NOMO-1 (cell line): ENCODE measurements at regions not wholly inside any gene's neighbourhood (a gene's known extent, or its start where the extent isn't known, plus 50 kb on each side); places are given as distances from the start of the nearest gene placed in this dataset.
"Not testable (repeated sequence)": the region's sequence is repeated elsewhere in the genome, so short reads cannot be mapped to it uniquely, and the experiment has no call there.

Experiments
- DNase-seq, 2 experiments: peaks; one replicate each; lab custom pipeline; 2025; ENCODE audit not compliant: unreplicated experiment in 2 of 2; lab: John Stamatoyannopoulos, UW

DNA sequence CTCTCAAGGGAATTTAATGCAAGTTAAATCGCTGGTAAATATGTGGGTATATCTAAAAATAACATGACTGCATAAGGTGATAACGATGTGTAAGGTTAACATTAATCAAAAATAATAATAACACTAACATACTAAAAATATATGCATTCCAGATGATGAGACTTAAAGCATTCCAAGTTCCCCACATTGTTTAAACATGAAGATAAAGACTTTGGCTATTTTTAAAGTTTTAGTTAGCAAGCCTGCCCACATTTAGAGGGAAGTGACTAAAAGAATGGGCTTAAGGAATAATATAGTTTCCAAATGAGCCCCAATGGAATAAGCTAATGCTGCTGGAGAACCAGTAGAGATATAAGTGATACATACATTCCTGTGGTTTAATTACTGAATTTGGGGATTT lies 941.3 kb downstream of the TBC1D32 start:
- no peak for DNase-seq

DNA sequence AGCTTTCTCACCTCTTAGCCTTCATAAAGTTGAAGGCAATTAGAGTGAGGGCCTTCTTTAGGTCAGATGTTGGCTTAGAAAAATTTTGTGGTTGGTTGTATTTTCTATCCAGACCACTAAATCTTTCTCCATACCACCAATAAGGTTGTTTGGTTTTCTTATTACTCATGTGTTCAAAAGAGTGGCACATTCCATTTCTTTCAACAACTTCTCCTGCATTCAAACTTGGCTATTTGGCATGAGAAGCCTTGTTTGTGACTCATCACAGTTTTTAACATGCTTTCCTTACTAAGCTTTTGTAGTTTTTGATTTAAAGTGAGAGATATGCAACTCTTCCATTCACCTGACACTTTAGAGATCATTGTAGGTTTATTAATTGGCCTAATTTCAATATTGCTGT lies 949.6 kb downstream of the TBC1D32 start:
- DNase-seq = no peak

DNA sequence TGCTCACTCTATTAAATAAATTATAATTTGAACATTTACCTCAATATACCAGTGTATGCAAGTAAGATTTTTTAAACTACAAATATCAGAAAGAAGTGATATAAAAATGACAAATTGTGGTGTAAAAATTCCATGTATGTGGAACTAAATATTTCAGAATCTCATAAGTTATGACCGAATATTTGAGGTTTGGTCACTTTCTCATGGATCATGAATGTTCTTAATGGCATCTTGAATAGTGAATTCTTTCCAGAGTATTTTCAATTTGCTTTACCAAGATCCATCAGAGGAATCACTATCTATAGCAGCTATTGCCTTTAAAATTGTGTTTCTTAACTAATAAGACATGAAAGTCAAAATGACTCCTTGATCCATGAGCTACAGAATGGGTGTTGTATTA lies 950.6 kb downstream of the TBC1D32 start:
- DNase-seq = no peak

DNA sequence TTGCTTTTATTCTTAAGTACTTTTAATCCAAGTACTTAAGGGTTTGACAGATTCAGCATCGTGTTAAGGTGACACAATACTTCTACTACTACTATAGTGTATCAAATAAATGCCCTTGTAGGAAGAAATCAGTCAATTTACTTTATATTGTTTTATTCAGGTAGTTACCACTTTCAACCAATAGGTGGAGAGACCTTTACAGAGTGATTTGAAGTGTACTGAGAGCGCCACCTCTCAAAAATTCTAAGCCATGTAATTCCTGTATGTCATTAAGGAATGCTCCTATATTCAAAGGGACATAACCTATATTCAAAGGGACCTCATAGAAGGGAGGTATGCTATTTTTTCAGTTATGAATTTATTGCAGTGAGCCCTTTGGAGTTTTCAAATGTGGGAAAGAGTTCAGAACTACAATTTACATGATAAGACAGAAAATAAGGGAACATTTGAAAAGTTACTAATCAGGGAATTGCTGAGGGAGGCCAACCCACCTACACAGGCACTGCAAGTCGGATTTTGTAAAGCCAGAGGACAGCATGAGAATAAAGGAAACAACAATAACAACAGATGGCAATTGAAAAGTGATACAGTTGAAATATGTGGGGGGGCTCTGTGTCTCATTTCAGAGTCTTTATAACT lies 955.6 kb downstream of the TBC1D32 start:
- DNase-seq = peak in 1 of 2 experiments; percentile 18

DNA sequence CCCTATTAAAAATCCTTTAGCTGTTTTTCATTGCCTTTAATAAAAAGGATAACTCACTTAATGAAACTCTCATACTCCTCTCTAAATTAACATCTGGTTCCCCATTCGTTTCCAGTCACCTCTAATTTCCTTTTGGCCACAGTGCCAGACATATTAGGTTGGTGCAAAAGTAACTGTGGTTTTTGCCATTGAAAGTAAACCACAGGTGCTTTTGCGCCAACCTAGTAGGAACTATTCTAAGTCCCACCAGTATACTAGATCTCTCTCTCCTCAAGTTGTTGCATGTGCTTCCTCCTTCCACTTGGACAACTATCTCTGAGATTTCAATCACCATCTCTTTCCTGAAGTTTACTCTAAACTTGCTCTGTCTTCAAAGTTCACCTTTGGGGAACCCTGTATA lies 961.1 kb downstream of the TBC1D32 start:
- no peak for DNase-seq

DNA sequence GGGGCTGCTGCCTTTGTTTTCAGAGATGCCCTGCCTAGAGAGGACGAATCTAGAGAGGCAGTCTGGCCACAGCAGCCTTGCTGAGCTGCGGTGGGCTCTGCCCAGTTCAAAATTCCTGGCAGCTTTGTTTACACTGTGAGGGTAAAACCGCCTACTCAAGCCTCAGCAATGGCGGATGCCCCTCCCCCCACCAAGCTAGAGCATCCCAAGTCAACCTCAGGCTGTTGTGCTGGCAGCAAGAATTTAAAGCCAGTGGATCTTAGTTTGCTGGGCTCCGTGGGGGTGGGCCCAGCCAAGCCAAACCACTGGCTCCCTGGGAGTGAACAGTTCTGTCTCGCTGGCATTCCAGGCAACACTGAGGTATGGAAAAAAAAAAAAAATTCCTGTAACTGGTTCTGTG lies 970.9 kb downstream of the TBC1D32 start:
- no peak for DNase-seq

DNA sequence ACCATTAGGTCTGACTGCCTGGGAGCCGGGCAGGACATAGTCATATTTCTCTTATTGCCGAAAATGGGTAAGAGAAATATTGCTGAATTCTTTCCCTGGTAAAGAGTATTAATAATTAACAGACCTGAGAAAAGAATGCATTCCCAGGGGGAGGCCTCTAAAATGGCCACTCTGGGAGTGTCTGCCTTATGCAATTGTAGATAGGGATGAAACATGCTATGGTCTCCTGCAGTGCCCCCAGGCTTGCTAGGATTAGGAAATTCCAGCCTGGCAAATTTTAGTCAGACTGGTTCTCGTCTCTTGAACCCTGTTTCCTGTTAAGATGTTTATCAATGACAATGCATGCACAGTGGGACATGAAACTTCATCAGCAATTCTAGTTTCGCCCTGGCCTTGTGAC lies 975.7 kb downstream of the TBC1D32 start:
- not testable (repeated sequence) for DNase-seq

DNA sequence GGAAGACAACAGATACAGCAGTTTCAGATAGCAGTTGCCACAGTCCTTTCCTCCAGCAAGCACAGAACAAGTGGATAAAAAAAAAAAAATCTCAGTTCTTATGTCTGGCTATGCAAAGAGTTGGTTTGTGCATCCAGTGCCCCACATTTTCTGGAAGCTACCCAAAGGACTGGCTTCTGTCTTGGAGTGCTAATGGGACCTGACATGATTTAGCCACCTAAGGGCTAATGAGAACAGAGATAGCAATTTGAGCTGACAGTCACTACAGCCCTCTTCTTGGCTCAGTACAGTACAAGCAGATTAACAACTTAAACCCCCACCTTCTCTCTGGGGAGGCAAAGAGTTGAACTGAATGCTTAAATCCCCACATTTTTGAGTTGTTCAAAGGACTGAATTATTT lies 976.8 kb downstream of the TBC1D32 start:
- DNase-seq = no peak

DNA sequence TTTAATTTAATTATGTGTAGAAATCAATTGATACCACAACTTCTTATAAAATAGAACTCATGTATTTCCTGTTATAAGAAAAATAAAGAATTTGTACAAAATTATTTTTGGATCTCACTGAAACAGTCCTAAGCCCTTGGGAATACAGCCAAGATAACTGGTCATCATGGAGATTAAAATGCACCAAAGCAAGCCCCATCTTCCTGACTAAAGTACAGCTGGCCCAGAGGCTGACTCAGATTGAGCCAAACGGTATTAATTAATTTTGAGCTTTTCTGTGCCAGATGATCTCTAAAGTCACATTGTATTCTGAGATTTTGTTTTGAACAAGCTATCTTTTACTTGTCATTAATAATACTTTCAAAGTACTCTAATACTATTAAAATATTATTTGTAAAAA lies 978.5 kb downstream of the TBC1D32 start:
- no peak for DNase-seq

DNA sequence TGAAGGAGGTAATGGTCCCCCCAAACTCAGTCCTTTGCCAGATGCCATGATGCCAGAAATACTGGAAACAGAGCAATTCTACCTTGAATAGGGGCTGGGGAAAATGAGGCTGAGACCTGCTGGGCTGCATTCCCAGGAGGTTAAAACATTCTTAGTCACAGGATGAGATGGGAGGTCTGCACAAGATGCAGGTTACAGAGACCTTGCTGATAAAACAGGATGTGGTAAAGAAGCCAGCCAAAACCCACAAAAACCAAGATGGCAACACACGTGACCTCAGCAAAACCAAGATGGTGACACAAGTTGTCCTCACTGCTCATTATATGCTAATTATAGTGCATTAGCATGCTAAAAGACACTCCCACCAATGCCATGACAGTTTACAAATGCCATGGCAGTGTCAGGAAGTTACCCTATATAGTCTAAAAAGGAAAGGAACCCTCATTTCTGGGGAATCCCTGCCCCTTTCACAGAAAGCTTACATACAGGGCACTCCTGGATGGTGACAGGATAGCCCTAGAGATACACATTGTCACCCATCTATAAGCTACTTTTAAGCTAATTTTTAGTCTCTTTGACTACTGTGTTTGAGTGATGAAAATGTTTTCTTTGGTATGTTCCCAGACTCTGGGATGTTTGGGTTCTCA lies 979.7 kb downstream of the TBC1D32 start:
- no peak for DNase-seq

DNA sequence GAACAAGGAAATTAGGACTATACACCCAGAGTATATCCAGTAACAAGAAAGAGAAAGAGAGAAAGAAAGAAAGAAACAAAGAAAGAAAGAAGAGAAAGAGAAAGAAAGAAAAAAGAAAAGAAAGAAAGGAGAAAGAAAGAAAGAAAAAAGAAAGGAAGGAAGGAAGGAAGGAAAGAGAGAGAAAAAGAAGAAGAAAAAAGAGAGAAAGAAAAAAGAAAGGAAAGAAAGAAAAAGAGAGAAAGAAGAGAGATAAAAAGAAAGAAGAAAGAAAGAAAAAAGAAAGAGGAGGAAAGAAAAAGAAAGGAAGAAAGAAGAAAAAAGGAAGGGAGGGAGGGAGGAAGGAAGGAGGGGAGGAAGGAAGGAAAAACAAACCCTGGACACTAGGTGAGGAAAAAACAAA lies 981.8 kb downstream of the TBC1D32 start:
- no peak for DNase-seq

DNA sequence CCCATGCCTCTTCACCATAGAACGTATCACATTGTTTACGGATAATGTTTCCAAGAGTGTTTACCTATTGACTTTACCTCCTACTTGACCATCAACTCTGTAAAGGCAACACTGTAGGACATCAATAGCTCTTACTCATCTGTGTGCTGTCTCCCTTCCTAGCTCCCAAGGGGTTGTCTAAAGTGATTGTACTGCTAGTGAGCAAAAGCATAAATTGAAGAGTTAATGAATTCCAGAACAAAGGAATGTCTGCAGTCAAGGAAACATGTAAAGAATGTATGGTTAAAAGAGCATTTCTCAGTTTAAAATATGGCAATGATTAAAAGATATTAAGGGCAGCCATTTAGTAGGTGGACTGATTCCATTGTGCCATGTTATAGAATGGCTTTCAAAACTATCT lies 985.4 kb downstream of the TBC1D32 start:
- DNase-seq = no peak

DNA sequence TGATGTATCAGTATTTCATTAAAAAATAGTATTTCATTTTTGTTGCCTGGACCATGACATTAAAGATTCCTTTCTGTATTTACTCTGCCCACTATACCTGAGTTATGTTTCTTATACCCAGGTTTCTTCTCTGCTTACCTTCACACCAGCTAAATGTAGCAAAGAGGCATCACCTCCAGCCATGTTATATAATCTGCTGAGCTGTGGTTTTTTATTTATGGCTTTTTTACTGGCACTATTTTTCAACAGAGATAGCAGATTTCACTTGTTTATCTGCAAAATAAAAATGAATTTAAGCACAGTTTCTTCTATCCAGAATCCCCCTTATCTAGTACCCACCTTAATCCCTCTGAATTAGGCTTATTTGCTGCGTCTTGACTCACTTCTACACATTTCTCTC lies 979.0 kb upstream of the MAN1A1 start:
- no peak for DNase-seq

DNA sequence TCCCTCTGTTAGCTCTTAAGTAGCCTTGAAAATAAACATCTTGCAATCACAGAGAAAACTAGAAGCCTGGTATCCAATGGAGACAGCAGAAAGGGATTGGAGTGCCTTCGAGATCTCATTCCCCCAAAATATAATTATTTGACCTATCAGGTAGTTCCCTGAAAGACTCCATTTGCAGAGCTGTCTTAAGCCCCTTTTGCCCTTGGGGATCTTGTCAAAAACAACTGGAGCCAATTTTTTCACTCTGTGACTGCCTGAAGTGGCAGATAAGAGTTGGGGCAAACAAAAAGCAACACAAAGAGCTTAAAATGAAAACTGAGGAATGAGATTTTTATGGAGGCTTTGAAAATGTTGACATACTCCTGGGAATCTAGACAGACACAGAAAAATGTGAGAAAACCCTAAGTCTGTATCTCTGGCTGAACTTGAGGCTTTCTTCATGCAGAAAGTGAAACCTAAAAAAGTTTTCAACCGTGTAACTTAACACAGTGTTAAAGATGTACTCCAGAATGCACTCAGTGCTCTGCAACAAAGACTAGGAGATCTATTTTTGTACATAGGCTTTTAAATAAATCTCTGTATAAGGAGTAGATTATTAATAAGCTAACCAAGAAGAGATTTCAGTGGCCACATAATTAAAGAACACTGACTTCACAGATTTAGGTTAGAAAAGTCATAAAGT lies 971.1 kb upstream of the MAN1A1 start:
- DNase-seq = no peak

DNA sequence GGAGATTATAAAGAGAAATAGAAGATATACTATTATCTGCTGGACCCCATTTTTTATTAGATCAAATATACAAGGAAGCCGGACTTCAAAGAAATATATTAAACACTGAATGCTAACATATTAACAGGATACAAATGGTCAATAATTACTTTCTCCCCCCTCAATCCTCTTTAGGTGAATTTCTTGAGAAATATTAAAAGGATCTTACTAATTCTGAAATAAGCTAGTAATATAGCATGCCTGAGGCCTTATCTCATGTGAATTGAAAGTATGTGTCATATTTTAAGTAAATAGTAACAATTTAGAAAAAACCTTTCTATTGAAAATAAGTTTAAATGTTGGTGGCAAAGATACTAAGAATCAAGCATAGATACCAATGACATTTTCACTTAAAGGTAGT lies 954.7 kb upstream of the MAN1A1 start:
- DNase-seq = no peak

DNA sequence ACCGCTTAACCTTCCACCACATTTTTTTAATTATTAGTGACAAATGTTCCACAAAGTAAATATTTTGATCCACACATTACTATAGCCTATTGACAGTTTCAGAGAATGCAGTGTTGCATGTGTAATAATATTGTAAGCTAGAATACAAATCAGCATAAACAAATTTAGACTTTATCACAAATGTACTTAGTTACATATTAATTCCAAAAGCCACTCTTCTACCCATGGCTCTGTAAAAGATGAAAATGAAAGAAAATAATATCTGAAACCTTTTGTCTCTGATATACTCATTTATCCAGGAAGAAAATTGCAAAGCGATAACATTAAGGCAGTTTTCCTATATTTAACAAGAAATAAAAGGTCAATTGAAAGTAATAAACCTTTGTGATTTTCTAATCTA lies 954.0 kb upstream of the MAN1A1 start:
- no peak for DNase-seq

DNA sequence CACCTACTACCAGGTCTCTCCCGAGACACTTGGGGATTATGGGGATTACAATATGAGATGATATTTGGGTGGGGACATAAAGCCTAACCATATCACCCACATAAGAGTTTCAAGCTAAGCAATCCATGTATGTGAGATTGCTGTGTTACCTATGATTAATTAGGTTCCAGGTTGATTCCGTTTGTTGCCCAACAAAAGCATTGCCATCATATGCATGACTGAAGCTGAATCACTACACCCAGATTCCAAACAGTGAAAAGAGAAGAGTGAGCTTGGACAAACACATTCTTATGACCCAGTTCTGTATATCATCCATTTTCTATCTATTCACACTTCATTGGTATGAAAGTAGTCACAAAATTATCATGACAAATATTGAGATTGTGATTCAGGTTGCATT lies 952.5 kb upstream of the MAN1A1 start:
- no peak for DNase-seq

DNA sequence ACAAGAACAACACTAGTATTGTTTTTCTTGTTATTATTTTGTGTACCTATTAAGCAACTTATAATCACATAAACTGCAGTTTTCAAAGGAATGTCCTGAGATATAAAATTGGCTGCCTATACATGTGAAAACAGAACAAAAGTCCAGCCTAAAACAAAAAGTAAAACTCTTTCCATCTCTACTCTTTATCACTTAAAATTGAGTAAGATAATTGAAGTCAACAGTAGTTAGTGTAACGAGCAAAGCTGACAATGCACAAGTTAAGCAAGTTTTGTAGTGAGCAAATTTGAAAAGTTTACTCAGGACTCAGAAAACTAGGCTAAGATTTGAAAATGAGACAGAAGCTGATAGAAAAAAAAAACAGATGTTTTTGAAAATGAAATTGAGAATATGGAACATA lies 941.4 kb upstream of the MAN1A1 start:
- DNase-seq = no peak

DNA sequence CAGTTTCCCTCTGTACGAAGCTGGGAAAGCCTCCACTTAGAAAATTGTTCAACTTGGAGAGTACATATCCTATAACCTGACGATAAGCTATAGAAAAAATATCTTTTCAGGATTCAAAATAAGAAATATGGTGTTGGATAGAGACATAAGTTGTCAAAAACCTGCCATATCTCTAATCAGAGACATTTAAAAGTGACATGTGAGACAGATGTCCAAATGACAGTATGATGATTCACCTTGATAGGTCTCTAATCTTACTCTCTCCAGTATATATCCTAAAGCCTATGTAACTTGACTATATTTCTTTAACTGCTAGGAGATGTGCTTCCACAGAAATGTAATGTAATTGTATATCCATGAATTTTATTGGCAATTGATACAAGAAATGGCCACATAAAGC lies 932.4 kb upstream of the MAN1A1 start:
- DNase-seq = no peak

DNA sequence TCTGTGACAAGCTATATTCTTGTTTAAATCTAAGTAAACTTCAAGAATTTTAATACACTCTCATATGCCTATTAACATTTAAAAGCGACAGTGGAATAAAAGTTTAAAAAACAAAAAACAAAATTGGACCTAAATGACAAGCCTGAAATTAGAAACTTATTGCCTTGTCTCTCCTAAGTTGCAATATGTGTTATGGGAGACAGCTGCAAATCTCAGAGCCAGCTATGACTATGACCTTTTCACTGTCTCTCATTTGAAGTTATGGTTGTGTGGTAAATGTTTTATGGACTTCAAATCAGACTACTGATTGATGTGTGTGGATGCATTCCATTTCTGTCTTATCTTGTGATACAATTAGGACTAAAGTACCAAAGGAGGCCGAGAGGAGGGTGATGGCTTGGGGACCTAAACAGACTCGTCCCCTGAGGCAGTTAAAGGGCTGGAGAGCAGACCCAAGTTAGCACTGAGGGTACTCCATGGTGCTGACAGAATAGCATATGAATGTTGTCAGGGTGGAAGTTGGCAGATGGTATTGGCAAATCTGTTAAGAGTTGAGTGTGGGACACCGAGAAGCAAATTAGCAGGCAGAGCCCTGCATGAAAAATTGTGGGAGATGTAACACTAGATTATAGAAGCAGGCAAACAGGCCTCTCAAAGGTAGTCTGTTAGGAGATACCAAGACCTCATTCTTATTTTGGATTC lies 930.1 kb upstream of the MAN1A1 start:
- no peak for DNase-seq

DNA sequence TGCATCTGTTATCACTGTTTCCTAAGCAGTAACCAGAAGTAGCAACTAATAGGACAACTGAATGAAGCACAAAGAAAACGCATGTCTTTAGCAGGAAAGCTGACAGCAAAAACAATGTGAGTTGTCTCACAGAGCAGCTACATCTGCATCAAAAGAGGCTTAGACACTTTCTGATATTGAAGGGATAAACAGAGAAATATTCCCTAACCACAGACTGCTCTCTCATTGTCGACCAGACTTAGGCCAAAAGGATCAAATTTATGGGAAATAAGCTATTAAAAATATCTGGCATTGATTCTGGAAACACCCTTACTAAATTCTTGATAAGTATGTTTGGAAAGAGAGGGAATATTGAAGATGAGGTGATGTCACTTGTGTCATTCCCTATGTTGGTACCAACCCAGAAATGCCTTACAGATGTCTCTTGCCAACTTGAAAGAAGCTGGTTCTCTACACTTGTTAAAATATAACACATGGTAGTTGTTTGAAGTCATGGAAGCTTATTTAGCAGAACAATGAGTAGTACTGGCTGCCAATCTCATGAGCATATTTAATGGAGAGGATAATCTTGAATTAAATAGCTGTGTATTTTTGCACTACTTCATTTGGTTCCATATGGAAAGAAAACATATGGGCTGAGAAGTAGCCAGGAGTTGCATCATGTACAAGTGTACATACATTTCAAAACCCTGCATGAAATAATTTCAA lies 929.3 kb upstream of the MAN1A1 start:
- no peak for DNase-seq
